GM21447 (cell line): ENCODE measurements at regions not wholly inside any gene's neighbourhood (a gene's known extent, or its start where the extent isn't known, plus 50 kb on each side); places are given as distances from the start of the nearest gene placed in this dataset.

Experiments used
- ATAC-seq: cut with Tn5 transposase; IDR thresholded peaks from one replicate; pipeline ENCODE4 v1.9.1; 2021; ENCODE audit not compliant: unreplicated experiment

GRCh38 chr19:28428663-28429348 lies 784.1 kb downstream of the UQCRFS1 start:
- no peak for ATAC-seq

- ATAC-seq, result no peak
Observed at GRCh38 chr19:28427376-28428083, 785.4 kb downstream of the UQCRFS1 start.

- ATAC-seq, result no peak
Observed at GRCh38 chr19:28426730-28427225, 786.2 kb downstream of the UQCRFS1 start.

GRCh38 chr19:28426110-28426729 lies 786.7 kb downstream of the UQCRFS1 start:
- no peak for ATAC-seq

GRCh38 chr19:28425046-28425931 lies 787.7 kb downstream of the UQCRFS1 start:
- no peak for ATAC-seq

GRCh38 chr19:28424662-28425045 lies 788.3 kb downstream of the UQCRFS1 start:
- ATAC-seq, result no peak

GRCh38 chr19:28424077-28424476 lies 788.9 kb downstream of the UQCRFS1 start:
- no peak for ATAC-seq

GRCh38 chr19:28422791-28423650 lies 789.9 kb downstream of the UQCRFS1 start:
- ATAC-seq, result no peak

GRCh38 chr19:28422046-28422445 lies 790.9 kb downstream of the UQCRFS1 start:
- ATAC-seq, result no peak

- no peak for ATAC-seq
Observed at GRCh38 chr19:28420811-28421550, 792.0 kb downstream of the UQCRFS1 start.

GRCh38 chr19:28419312-28419711 lies 793.6 kb downstream of the UQCRFS1 start:
- ATAC-seq, result no peak

- ATAC-seq, result no peak
Observed at GRCh38 chr19:28417361-28417760, 795.6 kb downstream of the UQCRFS1 start.

- ATAC-seq, result no peak
Observed at GRCh38 chr19:28416245-28416644, 796.7 kb downstream of the UQCRFS1 start.

GRCh38 chr19:28414748-28415147 lies 798.2 kb downstream of the UQCRFS1 start:
- ATAC-seq, result no peak

- no peak for ATAC-seq
Observed at GRCh38 chr19:28409859-28410258, 803.1 kb downstream of the UQCRFS1 start.

GRCh38 chr19:28406966-28407365 lies 806.0 kb downstream of the UQCRFS1 start:
- ATAC-seq, result no peak

- ATAC-seq, result no peak
Observed at GRCh38 chr19:28405346-28405742, 807.6 kb downstream of the UQCRFS1 start.

- no peak for ATAC-seq
Observed at GRCh38 chr19:28404472-28404871, 808.5 kb downstream of the UQCRFS1 start.

GRCh38 chr19:28403690-28404089 lies 809.3 kb downstream of the UQCRFS1 start:
- ATAC-seq, result no peak
